ENCODE measurements at regions not wholly inside any gene's neighbourhood (a gene's known extent, or its start where the extent isn't known, plus 50 kb on each side); places are given as distances from the start of the nearest gene placed in this dataset.
A peak's percentile ranks its signal among the peaks of the same experiment; 100 is the strongest.

GRCh38 chr1:58939146-58939545, 155.3 kb upstream of the JUN start:
- no peak overlapping the region for H3K4me3 Mint-ChIP-seq
- H3K36me3 Mint-ChIP-seq, result peaks cover 0 to 14% (median 0%) of the 10 kb centered on the region in 5 donors
- H3K27ac Mint-ChIP-seq, result no peak overlapping the region
- no peaks in the 10 kb centered on the region for H3K9me3 ChIP-seq (ENCODE audit: control insufficient read depth in 2 of 3, low read length in 3 of 3)
- peaks cover 43 to 45% of the 10 kb centered on the region in 2 donors for H3K4me1 ChIP-seq (ENCODE audit: control insufficient read depth in 2 of 2, insufficient read depth in 2 of 2, low read length in 2 of 2)
- H3K27me3 ChIP-seq (ENCODE audit: control insufficient read depth in 2 of 2, insufficient read depth in 2 of 2, low read length in 2 of 2), result no peaks in the 10 kb centered on the region
- ATAC-seq, result no peak
- no peak for DNase-seq
- H3K27ac ChIP-seq (ENCODE audit: low read depth, low read length), result no peak overlapping the region
- no peaks in the 10 kb centered on the region for H3K27me3 Mint-ChIP-seq
- H3K4me3 ChIP-seq (ENCODE audit: low read length), result no peak overlapping the region
- CTCF ChIA-PET, result interaction anchor here (0.6 to 0.8 kb wide), 2 partner anchors 13 to 694 kb away, joined by 3 read pairs; no protein-coding TSS in a partner anchor
- no peaks in the 10 kb centered on the region for H3K36me3 ChIP-seq (ENCODE audit: control insufficient read depth in 2 of 3, insufficient read depth in 3 of 3, low read length in 3 of 3)
- H3K9me3 Mint-ChIP-seq, result peaks cover 0 to 3% (median 0%) of the 10 kb centered on the region in 11 donors
- H3K4me1 Mint-ChIP-seq, result peaks cover 48 to 65% (median 62%) of the 10 kb centered on the region in 7 donors
- intact Hi-C loops (cut with micrococcal nuclease), result no loop called here
- POLR2A ChIA-PET, result no interaction called here

GRCh38 chr1:58939666-58940370, 156.0 kb upstream of the JUN start:
- no peak overlapping the region for H3K27ac ChIP-seq (ENCODE audit: low read depth, low read length)
- peak overlapping the region in 2 of 9 donors; percentile 19 to 33 for H3K27ac Mint-ChIP-seq
- no peaks in the 10 kb centered on the region for H3K27me3 Mint-ChIP-seq
- no peak for DNase-seq
- H3K9me3 Mint-ChIP-seq, result peaks cover 0 to 3% (median 0%) of the 10 kb centered on the region in 11 donors
- POLR2A ChIA-PET, result interaction anchor here (1.2 kb wide), 1 partner anchor 154 kb away, joined by 3 read pairs; no protein-coding TSS in a partner anchor
- no peak overlapping the region for H3K4me3 ChIP-seq (ENCODE audit: low read length)
- peaks cover 48 to 50% of the 10 kb centered on the region in 2 donors for H3K4me1 ChIP-seq (ENCODE audit: control insufficient read depth in 2 of 2, insufficient read depth in 2 of 2, low read length in 2 of 2)
- H3K4me3 Mint-ChIP-seq, result peak overlapping the region in 1 of 10 donors; percentile 88
- peaks cover 0 to 19% (median 0%) of the 10 kb centered on the region in 5 donors for H3K36me3 Mint-ChIP-seq
- CTCF ChIA-PET, result interaction anchor here (0.7 kb wide), 1 partner anchor 206 kb away, joined by 3 read pairs; no protein-coding TSS in a partner anchor
- H3K27me3 ChIP-seq (ENCODE audit: control insufficient read depth in 2 of 2, insufficient read depth in 2 of 2, low read length in 2 of 2), result no peaks in the 10 kb centered on the region
- ATAC-seq, result no peak
- intact Hi-C loops (cut with micrococcal nuclease), result loop anchor here (2.0 to 10.0 kb wide), 7 partner anchors 83 to 755 kb away; partner anchors contain the start of gene FGGY (in 2 of the 2)
- H3K36me3 ChIP-seq (ENCODE audit: control insufficient read depth in 2 of 3, insufficient read depth in 3 of 3, low read length in 3 of 3), result no peaks in the 10 kb centered on the region
- no peaks in the 10 kb centered on the region for H3K9me3 ChIP-seq (ENCODE audit: control insufficient read depth in 2 of 3, low read length in 3 of 3)
- H3K4me1 Mint-ChIP-seq, result peaks cover 55 to 70% (median 66%) of the 10 kb centered on the region in 7 donors

GRCh38 chr1:58941471-58942289, 157.8 kb upstream of the JUN start:
- CTCF ChIA-PET, result interaction anchor here (0.6 kb wide), 1 partner anchor 27 kb away, joined by 3 read pairs; no protein-coding TSS in a partner anchor
- H3K4me1 Mint-ChIP-seq, result peaks cover 60 to 87% (median 74%) of the 10 kb centered on the region in 7 donors
- H3K27ac Mint-ChIP-seq, result peak overlapping the region; percentile 37 to 89 (median 77)
- intact Hi-C loops (cut with micrococcal nuclease), result loop anchor here (1.0 to 10.0 kb wide), 16 partner anchors 13 to 753 kb away; partner anchors contain the start of genes FGGY (in 2 of the 2) and JUN (in 1 of the 2)
- no peaks in the 10 kb centered on the region for H3K27me3 Mint-ChIP-seq
- peaks cover 0 to 31% (median 0%) of the 10 kb centered on the region in 5 donors for H3K36me3 Mint-ChIP-seq
- peak overlapping the region; percentile 40 for H3K4me3 ChIP-seq (ENCODE audit: low read length)
- POLR2A ChIA-PET, result interaction anchor here (0.8 to 1.9 kb wide), 6 partner anchors 26 to 157 kb away, joined by 3 to 11 read pairs (median 5); partner anchors contain the start of gene JUN
- peaks cover 48 to 61% of the 10 kb centered on the region in 2 donors for H3K4me1 ChIP-seq (ENCODE audit: control insufficient read depth in 2 of 2, insufficient read depth in 2 of 2, low read length in 2 of 2)
- H3K9me3 ChIP-seq (ENCODE audit: control insufficient read depth in 2 of 3, low read length in 3 of 3), result no peaks in the 10 kb centered on the region
- H3K4me3 Mint-ChIP-seq, result peak overlapping the region; percentile 60 to 88 (median 80)
- H3K27ac ChIP-seq (ENCODE audit: low read depth, low read length), result peak overlapping the region; percentile 39
- no peaks in the 10 kb centered on the region for H3K36me3 ChIP-seq (ENCODE audit: control insufficient read depth in 2 of 3, insufficient read depth in 3 of 3, low read length in 3 of 3)
- peaks cover 0 to 8% (median 0%) of the 10 kb centered on the region in 11 donors for H3K9me3 Mint-ChIP-seq
- no peaks in the 10 kb centered on the region for H3K27me3 ChIP-seq (ENCODE audit: control insufficient read depth in 2 of 2, insufficient read depth in 2 of 2, low read length in 2 of 2)
- ATAC-seq, result peak; percentile 83
- DNase-seq, result peak in 6 of 9 donors; percentile 33 to 65 (median 57)

GRCh38 chr1:58942759-58943191, 158.9 kb upstream of the JUN start:
- CTCF ChIA-PET, result interaction anchor here (0.8 kb wide), 1 partner anchor 133 kb away, joined by 3 read pairs; no protein-coding TSS in a partner anchor
- Mint-ChIP-seq H3K4me3 (peak overlapping the region; percentile 30 to 88 (median 78)), H3K27ac (peak overlapping the region; percentile 46 to 89 (median 85)), H3K9me3 (peaks cover 0 to 16% (median 0%) of the 10 kb centered on the region in 11 donors), H3K36me3 (peaks cover 0 to 38% (median 0%) of the 10 kb centered on the region in 5 donors), H3K4me1 (peaks cover 63 to 94% (median 80%) of the 10 kb centered on the region in 7 donors), H3K27me3 (no peaks in the 10 kb centered on the region)
- DNase-seq (peak in 5 of 9 donors; percentile 31 to 56 (median 46)), ATAC-seq (peak; percentile 41)
- POLR2A ChIA-PET, result interaction anchor here (0.8 to 1.9 kb wide), 5 partner anchors 25 to 159 kb away, joined by 3 to 11 read pairs (median 5); partner anchors contain the start of gene JUN
- Histone ChIP-seq H3K9me3 (ENCODE audit: control insufficient read depth in 2 of 3, low read length in 3 of 3) (no peaks in the 10 kb centered on the region), H3K4me3 (ENCODE audit: low read length) (peak overlapping the region; percentile 40), H3K4me1 (ENCODE audit: control insufficient read depth in 2 of 2, insufficient read depth in 2 of 2, low read length in 2 of 2) (peaks cover 48 to 61% of the 10 kb centered on the region in 2 donors), H3K27ac (ENCODE audit: low read depth, low read length) (peak overlapping the region; percentile 39), H3K27me3 (ENCODE audit: control insufficient read depth in 2 of 2, insufficient read depth in 2 of 2, low read length in 2 of 2) (no peaks in the 10 kb centered on the region), H3K36me3 (ENCODE audit: control insufficient read depth in 2 of 3, insufficient read depth in 3 of 3, low read length in 3 of 3) (no peaks in the 10 kb centered on the region)
- intact Hi-C loops (cut with micrococcal nuclease), result loop anchor here (1.0 to 10.0 kb wide), 13 partner anchors 14 to 752 kb away; partner anchors contain the start of genes FGGY (in 2 of the 2) and JUN (in 1 of the 2)

- DNase-seq, result no peak
- intact Hi-C loops (cut with micrococcal nuclease), result loop anchor here (2.0 to 10.0 kb wide), 11 partner anchors 15 to 751 kb away; partner anchors contain the start of gene FGGY (in 2 of the 2)
- Mint-ChIP-seq H3K27ac (peak overlapping the region in 7 of 9 donors; percentile 11 to 89 (median 77)), H3K4me3 (peak overlapping the region in 6 of 10 donors; percentile 9 to 88 (median 52)), H3K27me3 (no peaks in the 10 kb centered on the region), H3K9me3 (peaks cover 0 to 16% (median 0%) of the 10 kb centered on the region in 11 donors), H3K4me1 (peaks cover 67 to 97% (median 86%) of the 10 kb centered on the region in 7 donors), H3K36me3 (peaks cover 0 to 44% (median 0%) of the 10 kb centered on the region in 5 donors)
- Histone ChIP-seq H3K27me3 (ENCODE audit: control insufficient read depth in 2 of 2, insufficient read depth in 2 of 2, low read length in 2 of 2) (no peaks in the 10 kb centered on the region), H3K27ac (ENCODE audit: low read depth, low read length) (no peak overlapping the region), H3K4me1 (ENCODE audit: control insufficient read depth in 2 of 2, insufficient read depth in 2 of 2, low read length in 2 of 2) (peaks cover 48 to 67% of the 10 kb centered on the region in 2 donors), H3K9me3 (ENCODE audit: control insufficient read depth in 2 of 3, low read length in 3 of 3) (no peaks in the 10 kb centered on the region), H3K4me3 (ENCODE audit: low read length) (no peak overlapping the region), H3K36me3 (ENCODE audit: control insufficient read depth in 2 of 3, insufficient read depth in 3 of 3, low read length in 3 of 3) (no peaks in the 10 kb centered on the region)
- ATAC-seq, result no peak
- ChIA-PET CTCF (no interaction called here), POLR2A (interaction anchor here (1.4 kb wide), 1 partner anchor 86 kb away, joined by 4 read pairs; no protein-coding TSS in a partner anchor)
Observed at GRCh38 chr1:58943776-58944175, 159.9 kb upstream of the JUN start.
